MM.1S (cell line): ENCODE measurements at regions not wholly inside any gene's neighbourhood (a gene's known extent, or its start where the extent isn't known, plus 50 kb on each side); places are given as distances from the start of the nearest gene placed in this dataset.

Experiments
- DNase-seq: peaks from one replicate; pipeline ENCODE4 v3.0.0-alpha.2; 2015
- H2AFZ ChIP-seq: fragments of 300-600 bp; sonication (generic); 2 replicates; pipeline ENCODE4 v1.6.0; 2016; ENCODE audit warnings: antibody characterized with exemption, low read length
- H3F3A ChIP-seq: fragments of 300-600 bp; sonication (generic); 2 replicates; pipeline ENCODE4 v1.6.1; 2016; ENCODE audit warnings: mild to moderate bottlenecking, antibody characterized with exemption, low read length, moderate library complexity, mixed read lengths; ENCODE audit not compliant: insufficient read depth
- H3K27ac ChIP-seq: fragments of 300-600 bp; sonication (generic); 2 replicates; pipeline ENCODE4 v1.5.1; 2016; ENCODE audit warnings: mild to moderate bottlenecking, low read length
- H3K27me3 ChIP-seq: fragments of 300-600 bp; sonication (generic); replicated peaks from 2 replicates; pipeline ENCODE4 v1.6.0; 2016; ENCODE audit warnings: low read length; ENCODE audit not compliant: insufficient read depth
- H3K36me3 ChIP-seq: fragments of 300-600 bp; sonication (generic); replicated peaks from 2 replicates; pipeline ENCODE4 v1.6.1; 2016; ENCODE audit warnings: mild to moderate bottlenecking, low read length, mixed read lengths; ENCODE audit not compliant: insufficient read depth
- H3K4me1 ChIP-seq: fragments of 300-600 bp; sonication (generic); 2 replicates; pipeline ENCODE4 v1.6.1; 2016; ENCODE audit warnings: low read length, mixed read lengths
- H3K4me2 ChIP-seq: fragments of 300-600 bp; sonication (generic); 2 replicates; pipeline ENCODE4 v1.6.0; 2016; ENCODE audit warnings: low read depth, low read length
- H3K4me3 ChIP-seq: fragments of 300-600 bp; sonication (generic); 2 replicates; pipeline ENCODE4 v1.5.1; 2016; ENCODE audit warnings: low read length, mixed read lengths
- H3K79me2 ChIP-seq: fragments of 300-600 bp; sonication (generic); 2 replicates; pipeline ENCODE4 v1.6.1; 2016; ENCODE audit warnings: mixed run types, low read length, mixed read lengths
- H3K9ac ChIP-seq: fragments of 300-600 bp; sonication (generic); 2 replicates; pipeline ENCODE4 v1.6.1; 2016; ENCODE audit warnings: low read length, mixed read lengths
- H3K9me2 ChIP-seq: fragments of 300-600 bp; sonication (generic); replicated peaks from 2 replicates; pipeline ENCODE4 v1.6.1; 2016; ENCODE audit warnings: mild to moderate bottlenecking, low read length, mixed read lengths; ENCODE audit not compliant: insufficient read depth
- H3K9me3 ChIP-seq: fragments of 300-600 bp; sonication (generic); replicated peaks from 2 replicates; pipeline ENCODE4 v1.6.1; 2016; ENCODE audit warnings: mild to moderate bottlenecking, low read length, mixed read lengths; ENCODE audit not compliant: insufficient read depth
- H4K20me1 ChIP-seq: fragments of 300-600 bp; sonication (generic); 2 replicates; pipeline ENCODE4 v1.6.1; 2016; ENCODE audit warnings: mild to moderate bottlenecking, low read length, moderate library complexity, mixed read lengths; ENCODE audit not compliant: insufficient read depth
- CTCF ChIP-seq: fragments of 300-600 bp; sonication (generic); IDR thresholded peaks from 2 replicates; pipeline ENCODE4 v1.5.1; 2016; ENCODE audit warnings: antibody characterized with exemption, low read length, mixed read lengths
- EZH2 ChIP-seq: fragments of 300-600 bp; sonication (generic); optimal IDR thresholded peaks from 2 replicates; pipeline ENCODE3; 2017; ENCODE audit warnings: low read depth, mild to moderate bottlenecking, antibody characterized with exemption, low read length, mixed read lengths
- EZH2phosphoT487 ChIP-seq: fragments of 300-600 bp; sonication (generic); IDR thresholded peaks from 2 replicates; pipeline ENCODE4 v1.6.1; 2018; ENCODE audit warnings: antibody characterized with exemption, low read length

- Histone ChIP-seq H3K4me3 (no peak overlapping the region), H3F3A (no peaks in the 10 kb centered on the region), H3K36me3 (no peaks in the 10 kb centered on the region), H3K27me3 (no peaks in the 10 kb centered on the region), H3K9me3 (no peaks in the 10 kb centered on the region), H3K9me2 (no peaks in the 10 kb centered on the region), H3K27ac (no peak overlapping the region), H3K4me2 (no peak overlapping the region), H2AFZ (no peak overlapping the region), H3K4me1 (no peaks in the 10 kb centered on the region), H3K9ac (no peak overlapping the region), H3K79me2 (no peaks in the 10 kb centered on the region), H4K20me1 (no peaks in the 10 kb centered on the region)
- no peak for DNase-seq
- TF ChIP-seq CTCF: no peak
- TF ChIP-seq EZH2: no peak
- TF ChIP-seq EZH2phosphoT487: no peak
Measured at GRCh38 chr15:37789881-37790280, 144.6 kb upstream of the TMCO5A start.

- TF ChIP-seq EZH2phosphoT487 (no peak), CTCF (no peak), EZH2 (no peak)
- Histone ChIP-seq H2AFZ (no peak overlapping the region), H3K36me3 (no peaks in the 10 kb centered on the region)
Measured at GRCh38 chr15:37791693-37792092, 142.7 kb upstream of the TMCO5A start.

GRCh38 chr15:37792351-37792750, 142.1 kb upstream of the TMCO5A start:
- DNase-seq: no peak
- H3K36me3 ChIP-seq: no peaks in the 10 kb centered on the region
- no peaks in the 10 kb centered on the region for H3K4me1 ChIP-seq
- no peak overlapping the region for H3K4me2 ChIP-seq
- no peak overlapping the region for H3K27ac ChIP-seq
- no peaks in the 10 kb centered on the region for H3K9me2 ChIP-seq
- H3K79me2 ChIP-seq: no peaks in the 10 kb centered on the region
- H3K27me3 ChIP-seq: no peaks in the 10 kb centered on the region
- no peak overlapping the region for H3K9ac ChIP-seq
- H4K20me1 ChIP-seq: no peaks in the 10 kb centered on the region
- H3K9me3 ChIP-seq: no peaks in the 10 kb centered on the region
- H3F3A ChIP-seq: no peaks in the 10 kb centered on the region
- TF ChIP-seq CTCF (no peak), EZH2phosphoT487 (no peak), EZH2 (no peak)
- no peak overlapping the region for H3K4me3 ChIP-seq
- no peak overlapping the region for H2AFZ ChIP-seq

More at GRCh38 chr15:37791693-37792092, 142.7 kb upstream of the TMCO5A start:
- no peaks in the 10 kb centered on the region for H3F3A ChIP-seq
- DNase-seq: no peak
- no peak overlapping the region for H3K4me3 ChIP-seq
- no peak overlapping the region for H3K9ac ChIP-seq
- H3K4me1 ChIP-seq: no peaks in the 10 kb centered on the region
- H3K4me2 ChIP-seq: no peak overlapping the region
- H3K27me3 ChIP-seq: no peaks in the 10 kb centered on the region
- no peaks in the 10 kb centered on the region for H3K9me3 ChIP-seq
- H4K20me1 ChIP-seq: no peaks in the 10 kb centered on the region
- H3K9me2 ChIP-seq: no peaks in the 10 kb centered on the region
- H3K27ac ChIP-seq: no peak overlapping the region
- H3K79me2 ChIP-seq: no peaks in the 10 kb centered on the region
